HL-60 (cell line): ENCODE measurements at regions not wholly inside any gene's neighbourhood (a gene's known extent, or its start where the extent isn't known, plus 50 kb on each side); places are given as distances from the start of the nearest gene placed in this dataset.

Experiments
- CTCF ChIP-seq: IDR thresholded peaks from one replicate; pipeline ENCODE4 v1.5.1; 2011; ENCODE audit warnings: low read length, control low read depth, inconsistent platforms; ENCODE audit not compliant: insufficient read depth
- GABPA ChIP-seq: IDR thresholded peaks from 2 replicates; pipeline ENCODE4 v1.6.1; 2012; ENCODE audit warnings: low read depth
- POLR2AphosphoS5 ChIP-seq: IDR thresholded peaks from 2 replicates; pipeline ENCODE4 v1.6.1; 2012; ENCODE audit warnings: low read depth
- REST ChIP-seq: IDR thresholded peaks from 2 replicates; pipeline ENCODE4 v1.6.1; 2012; ENCODE audit warnings: low read depth; ENCODE audit not compliant: insufficient replicate concordance
- SPI1 ChIP-seq: IDR thresholded peaks from 2 replicates; pipeline ENCODE4 v1.6.1; 2012; ENCODE audit warnings: low read depth, mild to moderate bottlenecking, borderline replicate concordance

- no peak for TF ChIP-seq REST
- no peak for TF ChIP-seq GABPA
- no peak for TF ChIP-seq CTCF
- TF ChIP-seq POLR2AphosphoS5 = no peak
- TF ChIP-seq SPI1 = no peak
Observed at GRCh38 chr1:208988811-208989222, 594.7 kb upstream of the CAMK1G start.
